Body of pancreas (tissue), 4 donors: ENCODE measurements at regions not wholly inside any gene's neighbourhood (a gene's known extent, or its start where the extent isn't known, plus 50 kb on each side); places are given as distances from the start of the nearest gene placed in this dataset.

Experiments
- CTCF ChIP-seq, 7 experiments: fragments of 450-650 bp in 4 of 7; fragments of 200-600 bp in 3 of 7; sonication (generic) in 3 of 7; IDR thresholded peaks; one replicate each; pipeline ENCODE4 v1.5.1; 2016 to 2019; ENCODE audit warnings: antibody characterized with exemption in 7 of 7
- POLR2A ChIP-seq, 3 donors: fragments of 450-650 bp; IDR thresholded peaks; one replicate each; pipeline ENCODE4 v1.6.1; 2016; ENCODE audit warnings: antibody characterized with exemption in 3 of 3, mild to moderate bottlenecking in 2 of 3

GRCh38 chr3:33982269-33982798 is 183.9 kb downstream of the PDCD6IP start:
- TF ChIP-seq CTCF (IDR thresholded peaks at IDR 0.05) (no peak), POLR2A (IDR thresholded peaks at IDR 0.05) (no peak)
